ENCODE measurements at regions not wholly inside any gene's neighbourhood (a gene's known extent, or its start where the extent isn't known, plus 50 kb on each side); places are given as distances from the start of the nearest gene placed in this dataset.

DNA sequence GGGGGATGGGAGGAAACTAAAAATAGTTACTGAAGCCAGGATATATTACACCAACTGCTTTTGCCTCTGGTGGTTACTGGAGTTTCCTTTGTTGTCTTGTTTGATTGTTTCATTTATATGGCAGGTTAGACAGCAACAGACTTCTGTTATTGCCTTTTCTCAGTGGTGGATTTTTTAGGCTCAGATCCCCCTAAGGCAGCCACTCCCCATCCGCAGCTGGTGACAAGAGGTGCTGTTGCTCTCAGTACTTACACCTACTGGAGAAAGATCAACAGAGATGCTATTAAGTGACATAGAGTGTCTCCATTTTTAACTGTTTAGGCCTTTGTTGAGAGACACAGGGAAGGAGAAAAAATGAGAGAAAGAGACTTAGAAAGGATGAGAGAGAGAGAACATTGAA, 552.1 kb downstream of the PKHD1 start:
- TF ChIP-seq, protein P1, sequence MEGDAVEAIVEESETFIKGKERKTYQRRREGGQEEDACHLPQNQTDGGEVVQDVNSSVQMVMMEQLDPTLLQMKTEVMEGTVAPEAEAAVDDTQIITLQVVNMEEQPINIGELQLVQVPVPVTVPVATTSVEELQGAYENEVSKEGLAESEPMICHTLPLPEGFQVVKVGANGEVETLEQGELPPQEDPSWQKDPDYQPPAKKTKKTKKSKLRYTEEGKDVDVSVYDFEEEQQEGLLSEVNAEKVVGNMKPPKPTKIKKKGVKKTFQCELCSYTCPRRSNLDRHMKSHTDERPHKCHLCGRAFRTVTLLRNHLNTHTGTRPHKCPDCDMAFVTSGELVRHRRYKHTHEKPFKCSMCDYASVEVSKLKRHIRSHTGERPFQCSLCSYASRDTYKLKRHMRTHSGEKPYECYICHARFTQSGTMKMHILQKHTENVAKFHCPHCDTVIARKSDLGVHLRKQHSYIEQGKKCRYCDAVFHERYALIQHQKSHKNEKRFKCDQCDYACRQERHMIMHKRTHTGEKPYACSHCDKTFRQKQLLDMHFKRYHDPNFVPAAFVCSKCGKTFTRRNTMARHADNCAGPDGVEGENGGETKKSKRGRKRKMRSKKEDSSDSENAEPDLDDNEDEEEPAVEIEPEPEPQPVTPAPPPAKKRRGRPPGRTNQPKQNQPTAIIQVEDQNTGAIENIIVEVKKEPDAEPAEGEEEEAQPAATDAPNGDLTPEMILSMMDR (IDR thresholded peaks at IDR 0.05; ENCODE audit: low read depth, low read length, poor library complexity, severe bottlenecking): no peak
- no peak for TF ChIP-seq EZH2phosphoT487 (IDR thresholded peaks at IDR 0.05; ENCODE audit: borderline replicate concordance, low read length)
